ENCODE measurements at regions not wholly inside any gene's neighbourhood (a gene's known extent, or its start where the extent isn't known, plus 50 kb on each side); places are given as distances from the start of the nearest gene placed in this dataset.

DNA sequence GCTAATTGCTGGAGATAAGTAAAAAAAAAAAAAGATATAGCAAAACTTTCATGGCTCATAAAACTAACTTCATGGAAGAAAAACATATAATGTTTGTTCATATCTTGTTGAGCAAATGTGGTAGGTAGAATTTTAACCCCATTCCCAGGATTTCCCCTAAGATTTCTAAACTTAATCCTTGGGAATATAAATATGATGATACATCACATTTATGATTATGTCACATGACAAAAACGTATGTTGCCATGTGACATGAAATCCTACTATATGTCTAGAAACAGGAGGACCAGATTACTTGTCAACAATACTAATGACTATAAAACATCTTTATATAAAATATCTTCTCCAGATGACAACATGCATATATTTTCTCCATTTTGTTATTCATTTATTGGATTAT lies 679.0 kb upstream of the LRRC4C start:
- Histone ChIP-seq H3K27ac (ENCODE audit: low read length) (no peak overlapping the region), H3K9ac (ENCODE audit: low read length) (no peak overlapping the region), H3K27me3 (ENCODE audit: low read depth, low read length) (no peaks in the 10 kb centered on the region), H3K36me3 (replicated peaks; ENCODE audit: low read depth, low read length) (no peaks in the 10 kb centered on the region), H3K4me2 (ENCODE audit: low read length) (no peak overlapping the region), H2AFZ (ENCODE audit: low read depth, low read length) (no peak overlapping the region), H4K20me1 (ENCODE audit: insufficient read depth, low read length) (no peaks in the 10 kb centered on the region), H3K4me3 (ENCODE audit: low read length) (no peak overlapping the region), H3K79me2 (ENCODE audit: low read length) (no peaks in the 10 kb centered on the region), H3K9me3 (ENCODE audit: insufficient read depth, low read length) (no peaks in the 10 kb centered on the region), H3K4me1 (ENCODE audit: low read length) (no peaks in the 10 kb centered on the region)
- TF ChIP-seq EZH2phosphoT487 (IDR thresholded peaks at IDR 0.05; ENCODE audit: low read depth) = no peak
- TF ChIP-seq, protein P1, sequence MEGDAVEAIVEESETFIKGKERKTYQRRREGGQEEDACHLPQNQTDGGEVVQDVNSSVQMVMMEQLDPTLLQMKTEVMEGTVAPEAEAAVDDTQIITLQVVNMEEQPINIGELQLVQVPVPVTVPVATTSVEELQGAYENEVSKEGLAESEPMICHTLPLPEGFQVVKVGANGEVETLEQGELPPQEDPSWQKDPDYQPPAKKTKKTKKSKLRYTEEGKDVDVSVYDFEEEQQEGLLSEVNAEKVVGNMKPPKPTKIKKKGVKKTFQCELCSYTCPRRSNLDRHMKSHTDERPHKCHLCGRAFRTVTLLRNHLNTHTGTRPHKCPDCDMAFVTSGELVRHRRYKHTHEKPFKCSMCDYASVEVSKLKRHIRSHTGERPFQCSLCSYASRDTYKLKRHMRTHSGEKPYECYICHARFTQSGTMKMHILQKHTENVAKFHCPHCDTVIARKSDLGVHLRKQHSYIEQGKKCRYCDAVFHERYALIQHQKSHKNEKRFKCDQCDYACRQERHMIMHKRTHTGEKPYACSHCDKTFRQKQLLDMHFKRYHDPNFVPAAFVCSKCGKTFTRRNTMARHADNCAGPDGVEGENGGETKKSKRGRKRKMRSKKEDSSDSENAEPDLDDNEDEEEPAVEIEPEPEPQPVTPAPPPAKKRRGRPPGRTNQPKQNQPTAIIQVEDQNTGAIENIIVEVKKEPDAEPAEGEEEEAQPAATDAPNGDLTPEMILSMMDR (IDR thresholded peaks at IDR 0.05; ENCODE audit: low read depth, low read length) = no peak

DNA sequence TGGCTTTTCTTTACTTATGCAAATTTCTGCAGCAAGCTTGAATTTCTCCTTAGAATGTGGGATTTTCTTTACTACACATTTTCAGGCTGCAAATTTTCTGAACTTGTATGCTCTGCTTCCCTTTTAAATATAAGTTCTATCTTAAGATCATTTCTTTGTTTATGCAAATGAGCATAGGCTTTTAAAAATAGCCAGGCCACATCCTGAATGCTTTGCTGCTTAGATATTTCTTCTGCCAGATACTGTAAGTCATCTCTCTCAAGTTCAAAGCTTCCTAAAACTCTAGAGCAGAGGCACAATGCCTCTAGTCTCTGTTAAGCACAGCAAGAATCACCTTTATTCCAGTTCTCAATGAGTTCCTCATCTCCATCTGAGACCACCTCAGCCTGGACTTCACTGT lies 685.9 kb upstream of the LRRC4C start:
- no peak overlapping the region for H3K27ac ChIP-seq (ENCODE audit: low read length)
- no peaks in the 10 kb centered on the region for H3K27me3 ChIP-seq (ENCODE audit: low read depth, low read length)
- H3K9ac ChIP-seq (ENCODE audit: low read length) = no peak overlapping the region
- H3K79me2 ChIP-seq (ENCODE audit: low read length) = no peaks in the 10 kb centered on the region
- TF ChIP-seq, protein P1 (IDR thresholded peaks at IDR 0.05; ENCODE audit: low read depth, low read length) = no peak
- no peak for TF ChIP-seq EZH2phosphoT487 (IDR thresholded peaks at IDR 0.05; ENCODE audit: low read depth)
- H3K4me1 ChIP-seq (ENCODE audit: low read length) = no peaks in the 10 kb centered on the region
- H2AFZ ChIP-seq (ENCODE audit: low read depth, low read length) = no peak overlapping the region
- no peaks in the 10 kb centered on the region for H3K9me3 ChIP-seq (ENCODE audit: insufficient read depth, low read length)
- H3K4me3 ChIP-seq (ENCODE audit: low read length) = no peak overlapping the region
- no peaks in the 10 kb centered on the region for H4K20me1 ChIP-seq (ENCODE audit: insufficient read depth, low read length)
- no peaks in the 10 kb centered on the region for H3K36me3 ChIP-seq (replicated peaks; ENCODE audit: low read depth, low read length)
- H3K4me2 ChIP-seq (ENCODE audit: low read length) = no peak overlapping the region

DNA sequence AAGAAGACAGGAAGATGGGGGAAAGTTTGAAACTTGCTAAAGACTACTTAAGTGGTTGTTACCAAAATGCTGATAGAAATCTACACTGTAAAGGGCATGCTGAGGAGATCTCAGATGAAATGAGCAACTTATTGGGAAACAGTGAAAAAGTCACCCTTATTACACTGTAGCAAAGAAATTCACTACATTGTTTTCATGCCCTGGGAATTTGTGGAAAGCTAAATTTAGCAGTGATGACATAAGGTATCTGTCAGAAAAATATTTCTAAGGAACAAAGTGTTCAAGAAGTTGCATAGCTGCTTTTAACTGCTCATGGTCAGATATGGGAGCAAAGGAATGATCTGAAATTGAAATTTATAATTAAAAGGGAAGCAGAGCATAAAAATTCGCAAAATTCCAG lies 702.4 kb upstream of the LRRC4C start:
- Histone ChIP-seq H4K20me1 (ENCODE audit: insufficient read depth, low read length) (no peaks in the 10 kb centered on the region), H3K27ac (ENCODE audit: low read length) (no peak overlapping the region), H3K27me3 (ENCODE audit: low read depth, low read length) (no peaks in the 10 kb centered on the region), H3K4me1 (ENCODE audit: low read length) (no peaks in the 10 kb centered on the region), H3K79me2 (ENCODE audit: low read length) (no peaks in the 10 kb centered on the region), H3K4me3 (ENCODE audit: low read length) (no peak overlapping the region), H3K9ac (ENCODE audit: low read length) (no peak overlapping the region), H3K9me3 (ENCODE audit: insufficient read depth, low read length) (no peaks in the 10 kb centered on the region), H2AFZ (ENCODE audit: low read depth, low read length) (no peak overlapping the region), H3K36me3 (replicated peaks; ENCODE audit: low read depth, low read length) (no peaks in the 10 kb centered on the region), H3K4me2 (ENCODE audit: low read length) (no peak overlapping the region)
- TF ChIP-seq EZH2phosphoT487 (IDR thresholded peaks at IDR 0.05; ENCODE audit: low read depth) = no peak
- TF ChIP-seq, protein P1 (IDR thresholded peaks at IDR 0.05; ENCODE audit: low read depth, low read length) = no peak

DNA sequence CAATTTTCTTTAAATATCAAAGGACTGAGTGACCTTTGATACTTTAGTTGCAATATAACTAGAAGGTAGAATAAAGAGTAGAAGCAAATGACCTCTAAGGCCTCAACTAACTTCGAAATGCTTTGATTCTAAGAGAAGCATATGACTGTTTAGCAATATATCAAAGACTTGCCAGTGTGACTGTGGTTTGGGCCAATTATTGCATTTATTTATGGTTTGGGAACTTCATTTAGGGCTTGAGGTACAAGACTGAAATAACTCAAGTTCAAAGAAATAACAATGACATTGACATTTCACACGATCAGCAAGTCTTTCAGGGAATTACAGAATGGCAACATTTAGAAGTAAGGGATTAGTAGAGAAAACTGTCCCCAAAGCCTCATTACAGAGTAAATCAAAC lies 709.7 kb upstream of the LRRC4C start:
- Histone ChIP-seq H3K4me2 (ENCODE audit: low read length) (no peak overlapping the region), H4K20me1 (ENCODE audit: insufficient read depth, low read length) (no peaks in the 10 kb centered on the region), H3K27ac (ENCODE audit: low read length) (no peak overlapping the region), H3K36me3 (replicated peaks; ENCODE audit: low read depth, low read length) (no peaks in the 10 kb centered on the region), H3K4me3 (ENCODE audit: low read length) (no peak overlapping the region), H3K79me2 (ENCODE audit: low read length) (no peaks in the 10 kb centered on the region), H3K4me1 (ENCODE audit: low read length) (no peaks in the 10 kb centered on the region), H3K27me3 (ENCODE audit: low read depth, low read length) (no peaks in the 10 kb centered on the region), H2AFZ (ENCODE audit: low read depth, low read length) (no peak overlapping the region), H3K9me3 (ENCODE audit: insufficient read depth, low read length) (no peaks in the 10 kb centered on the region), H3K9ac (ENCODE audit: low read length) (no peak overlapping the region)
- TF ChIP-seq EZH2phosphoT487 (IDR thresholded peaks at IDR 0.05; ENCODE audit: low read depth) = no peak
- TF ChIP-seq, protein P1 (IDR thresholded peaks at IDR 0.05; ENCODE audit: low read depth, low read length) = no peak

Measured in OCI-LY3 (cell line).